H4 (cell line): ENCODE measurements at regions not wholly inside any gene's neighbourhood (a gene's known extent, or its start where the extent isn't known, plus 50 kb on each side); places are given as distances from the start of the nearest gene placed in this dataset.

Experiments
- DNase-seq: peaks from one replicate; pipeline ENCODE4 v3.0.0-alpha.2; 2015; ENCODE audit warnings: low spot score

DNA sequence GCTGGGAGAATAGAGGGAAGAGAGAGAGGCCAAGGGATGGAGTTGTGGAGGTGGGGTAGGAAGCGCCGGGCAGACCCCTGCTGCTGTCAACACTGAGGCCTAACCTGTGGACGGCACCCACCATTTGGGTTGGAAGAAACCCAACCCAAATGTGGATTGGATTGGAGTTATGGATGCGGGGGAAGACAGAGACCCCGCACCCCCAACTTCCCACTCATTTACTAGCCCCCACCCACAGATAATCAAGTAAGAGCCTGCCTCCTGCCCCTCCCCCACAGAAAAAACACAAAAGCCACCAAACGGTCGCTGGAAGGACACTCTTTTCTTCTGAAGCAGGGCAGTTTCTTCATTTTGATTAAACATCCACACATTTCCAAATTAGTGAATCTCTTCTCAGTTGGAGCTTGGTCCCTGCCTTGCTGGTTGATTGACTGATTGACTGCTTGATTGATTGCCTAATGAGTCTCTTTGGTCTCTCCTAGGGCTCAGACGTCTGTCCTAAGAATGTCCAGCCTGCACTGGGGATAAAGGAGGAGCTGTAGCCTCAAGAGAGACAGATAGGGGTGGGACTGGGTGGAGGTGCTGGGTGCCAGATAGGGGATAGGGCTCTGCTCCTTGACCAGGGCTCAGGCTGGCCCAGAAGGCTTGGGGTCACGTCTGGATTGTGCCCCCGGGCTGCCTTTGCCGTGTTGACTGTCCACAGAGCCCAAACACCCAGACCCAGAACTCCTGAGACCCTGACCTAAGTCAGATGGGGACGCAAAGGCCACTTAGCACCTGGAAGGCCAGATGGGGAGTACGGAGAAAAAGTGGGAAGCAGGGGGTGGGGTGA, 74.9 kb upstream of the FOXP4 start:
- DNase-seq: no peak

DNA sequence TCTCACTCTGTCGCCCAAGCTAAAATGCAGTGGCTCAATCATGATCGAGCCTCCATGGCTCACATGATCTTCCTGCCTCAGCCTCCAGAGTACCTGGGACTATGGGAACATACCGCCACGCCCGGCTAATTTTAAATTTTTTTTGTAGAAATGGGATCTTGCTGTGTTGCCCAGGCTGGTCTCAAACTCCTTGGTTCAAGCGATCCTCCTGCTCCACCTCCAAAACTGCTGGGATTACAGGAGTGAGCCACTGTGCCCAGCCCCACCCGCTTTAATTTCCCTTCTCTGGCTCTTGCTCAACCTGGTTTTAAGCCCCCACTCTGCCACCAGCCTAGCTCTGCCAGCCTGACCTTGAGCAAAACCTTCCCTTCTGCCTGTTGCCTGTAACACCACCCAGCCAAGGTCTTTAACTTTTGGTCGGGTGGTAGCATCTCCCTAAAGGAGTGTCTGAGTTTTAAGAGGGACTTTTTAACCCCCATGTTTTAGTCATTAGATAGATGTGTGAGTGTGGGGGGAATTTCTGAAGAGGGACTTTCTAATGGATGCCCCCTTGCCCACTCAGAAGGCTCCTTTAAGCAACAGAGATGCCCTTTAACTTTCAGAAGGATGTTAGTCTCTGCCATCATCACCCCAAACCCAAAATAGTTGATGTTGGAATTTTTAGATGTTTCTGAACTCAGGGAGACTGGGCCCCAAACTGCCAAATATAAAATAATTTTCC, 71.8 kb upstream of the FOXP4 start:
- DNase-seq: no peak

DNA sequence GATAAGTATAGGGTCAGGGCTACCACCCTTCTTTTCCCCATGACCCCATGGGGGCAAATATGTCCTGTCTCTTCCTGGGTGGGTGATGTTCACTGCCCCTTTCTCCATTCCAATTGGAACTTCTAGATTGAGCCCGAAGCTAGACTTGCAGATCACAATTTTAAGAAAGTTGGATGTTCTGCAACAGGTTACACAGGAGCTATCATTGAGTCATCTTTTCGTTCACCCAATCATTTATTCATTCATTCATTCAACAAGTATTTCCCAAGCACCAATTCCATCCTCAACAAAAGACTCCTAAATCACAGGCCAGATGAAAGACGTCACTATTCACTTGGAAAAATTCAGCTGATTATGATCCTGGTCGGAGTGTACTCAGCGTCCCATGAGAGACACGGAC, 71.0 kb upstream of the FOXP4 start:
- DNase-seq: no peak

DNA sequence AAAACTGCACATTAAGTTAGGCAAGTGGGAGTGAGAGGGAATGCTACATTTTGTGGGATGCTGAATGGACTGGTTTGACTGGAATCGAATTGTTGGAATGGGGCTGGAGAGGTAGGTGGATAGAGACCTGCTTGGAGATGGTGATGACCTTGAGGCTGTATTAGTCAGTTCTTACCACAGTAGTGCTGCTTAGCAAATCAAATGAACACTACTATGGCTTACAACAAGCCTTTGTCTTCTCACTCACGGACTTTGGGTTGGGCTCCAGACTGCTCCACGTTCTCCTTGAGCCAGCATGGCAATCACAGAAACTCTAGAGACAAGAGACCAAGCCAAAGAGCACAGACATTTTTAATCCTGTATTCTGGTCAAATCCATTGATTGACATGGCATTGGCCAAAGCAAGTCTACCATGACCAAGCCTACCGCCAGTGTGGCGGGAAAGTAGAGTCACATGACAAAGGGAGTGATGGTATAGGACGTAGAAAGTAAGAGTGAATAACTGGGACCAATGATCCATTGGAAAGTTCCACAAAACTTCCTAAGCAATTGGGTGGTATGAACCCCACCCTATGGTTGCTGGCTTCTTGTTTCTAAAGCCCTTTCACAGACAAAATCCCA, 70.3 kb upstream of the FOXP4 start:
- DNase-seq: no peak

DNA sequence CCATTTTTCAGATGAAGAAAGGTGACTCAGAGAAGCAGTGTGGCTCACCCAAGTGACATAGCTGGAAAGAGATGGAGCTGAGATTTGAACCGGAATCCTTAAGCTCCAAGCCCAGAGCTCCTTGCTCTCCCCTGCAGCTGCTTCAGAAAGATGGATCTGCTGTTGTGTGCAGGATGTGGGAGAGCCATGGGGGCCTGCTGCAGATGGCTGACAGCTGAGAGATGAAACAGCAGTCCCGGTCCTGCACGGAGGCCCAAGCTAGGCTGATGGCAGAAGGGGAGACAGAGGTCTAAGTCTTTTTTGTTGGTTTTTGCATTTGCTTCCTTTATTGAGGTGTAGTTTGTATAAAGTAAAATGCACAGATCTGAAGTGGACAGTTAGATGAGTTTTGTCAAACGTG, 69.8 kb upstream of the FOXP4 start:
- no peak for DNase-seq

DNA sequence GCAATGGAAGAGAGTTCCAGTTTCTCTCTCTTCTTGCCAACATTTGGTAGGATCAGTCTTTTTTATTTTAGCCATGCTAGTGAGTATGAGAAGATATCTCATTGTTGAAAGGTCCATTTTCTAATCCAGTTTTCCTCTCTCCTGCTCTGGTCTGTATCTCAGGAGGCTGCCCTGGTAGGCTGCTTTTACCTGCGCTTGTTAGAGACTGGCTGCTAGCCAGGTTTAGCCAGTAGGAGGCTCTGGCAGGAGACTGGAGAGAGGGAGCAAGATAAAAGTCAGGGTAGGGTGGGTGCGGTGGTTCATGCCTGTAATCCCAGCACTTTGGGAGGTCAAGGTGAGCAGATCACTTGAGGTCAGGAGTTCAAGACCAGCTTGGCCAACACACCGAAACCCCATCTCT, 68.6 kb upstream of the FOXP4 start:
- DNase-seq: no peak

DNA sequence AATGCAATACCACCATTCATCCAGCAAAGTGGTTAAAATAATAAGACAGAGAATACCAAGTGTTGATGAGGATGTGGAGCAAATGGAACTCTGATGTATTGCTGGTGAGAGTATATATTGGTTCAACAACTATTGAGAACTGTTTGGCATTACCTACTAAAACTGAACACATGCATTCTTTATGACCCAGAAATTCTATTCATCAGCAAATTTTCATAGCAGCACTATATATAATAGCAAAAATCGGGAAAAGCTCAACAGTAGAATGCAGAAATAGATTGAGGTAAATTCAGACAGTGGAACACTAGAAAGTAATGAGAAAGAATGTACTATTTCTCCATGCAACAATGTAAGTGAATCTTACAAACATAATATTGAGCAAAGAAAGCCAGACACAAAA, 62.2 kb upstream of the FOXP4 start:
- no peak for DNase-seq

DNA sequence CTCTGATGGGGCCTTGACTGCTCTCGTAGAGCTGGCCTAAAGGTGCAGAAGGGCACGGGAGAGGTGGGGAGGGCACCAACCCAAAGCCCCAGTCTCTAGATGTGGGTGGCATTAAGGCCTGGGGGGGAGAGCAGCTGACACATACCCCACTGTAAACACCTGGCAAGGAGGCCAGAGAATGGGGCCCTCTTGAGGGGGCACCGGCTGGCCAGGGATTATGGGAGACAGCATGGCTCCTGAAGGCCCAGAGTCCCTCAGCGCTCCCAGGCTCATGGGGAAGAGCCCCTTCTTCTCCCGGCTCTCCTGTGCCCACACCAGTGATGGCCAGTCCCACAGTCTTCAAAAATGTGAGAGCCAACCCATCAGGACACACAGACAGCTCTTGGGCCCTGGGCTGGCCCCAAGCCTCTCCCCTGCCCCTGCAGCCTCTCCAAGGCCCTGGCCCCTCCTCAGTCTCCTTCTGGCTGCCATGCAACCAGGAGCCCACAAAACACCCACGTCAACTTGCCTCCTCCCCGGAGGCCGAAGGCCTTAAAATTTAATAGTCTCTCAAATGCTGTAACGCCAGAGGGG, 58.2 kb upstream of the FOXP4 start:
- DNase-seq: no peak

DNA sequence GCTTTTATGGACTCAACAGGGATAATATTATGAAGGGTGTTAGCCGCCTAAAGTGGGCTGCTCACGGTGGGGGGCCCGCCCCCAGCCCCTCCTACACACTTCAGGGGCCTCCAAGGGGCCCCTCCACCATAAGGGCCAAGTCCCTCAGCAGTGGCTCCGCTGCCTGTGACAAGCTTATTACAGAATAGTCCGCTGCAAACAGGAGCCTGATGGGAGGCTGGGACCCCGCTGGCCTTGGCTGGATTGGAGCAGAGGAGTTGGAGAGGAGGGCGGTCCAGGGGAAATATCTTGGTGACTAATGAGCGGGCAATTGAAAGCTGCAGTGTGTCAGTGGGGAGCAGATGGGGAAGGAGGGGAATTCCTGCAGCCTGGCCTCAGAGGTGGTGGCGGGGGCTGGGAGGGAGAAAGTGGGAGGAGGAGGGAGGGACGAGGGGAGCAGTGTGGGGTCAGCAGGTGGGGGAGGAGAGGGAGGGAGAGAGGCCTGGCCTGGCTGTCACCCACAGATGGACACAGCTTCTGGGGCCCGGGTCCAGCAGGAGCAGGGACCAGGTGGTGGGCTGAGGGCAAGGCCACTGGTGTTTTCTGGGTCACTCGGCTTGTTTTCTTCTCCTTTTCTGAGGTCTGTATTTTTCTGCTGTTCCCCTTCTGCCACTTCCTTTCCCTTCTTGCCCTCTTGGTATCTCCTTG, 57.6 kb upstream of the FOXP4 start:
- DNase-seq: peak; percentile 82

DNA sequence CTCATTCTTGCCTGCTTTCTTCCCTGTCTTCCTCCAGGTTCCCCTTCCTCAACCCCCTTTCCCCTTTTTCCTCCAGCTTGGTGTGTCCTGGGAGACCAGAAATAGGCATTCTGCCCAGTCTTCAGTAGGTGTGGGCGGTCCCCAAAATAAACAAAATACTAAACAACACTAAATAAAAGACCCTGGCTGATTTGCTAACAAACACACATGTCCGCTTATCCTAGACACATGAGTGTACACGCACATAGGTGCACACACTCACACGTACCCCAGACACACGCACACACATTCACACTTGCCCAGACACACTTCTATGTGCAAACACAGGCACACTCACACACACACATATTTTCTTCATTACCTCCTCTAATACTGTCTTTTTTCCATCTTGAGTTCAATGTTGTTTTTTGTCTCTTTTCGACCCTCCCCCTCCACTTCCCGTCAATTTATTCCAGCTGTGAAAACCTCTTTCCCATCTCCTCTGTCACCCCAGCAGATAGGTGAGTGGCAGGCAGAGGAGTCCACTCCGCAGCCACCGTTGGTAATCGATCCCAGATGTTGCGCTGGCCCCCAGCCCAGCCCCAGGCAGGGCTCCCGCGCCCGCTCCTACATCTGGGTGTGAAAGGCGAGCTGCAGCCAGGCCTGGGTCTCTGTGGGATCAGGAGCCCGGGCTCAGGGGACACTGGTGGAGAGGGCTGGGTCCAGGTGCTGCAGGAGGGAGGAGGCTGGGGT, 56.9 kb upstream of the FOXP4 start:
- DNase-seq: peak; percentile 27

DNA sequence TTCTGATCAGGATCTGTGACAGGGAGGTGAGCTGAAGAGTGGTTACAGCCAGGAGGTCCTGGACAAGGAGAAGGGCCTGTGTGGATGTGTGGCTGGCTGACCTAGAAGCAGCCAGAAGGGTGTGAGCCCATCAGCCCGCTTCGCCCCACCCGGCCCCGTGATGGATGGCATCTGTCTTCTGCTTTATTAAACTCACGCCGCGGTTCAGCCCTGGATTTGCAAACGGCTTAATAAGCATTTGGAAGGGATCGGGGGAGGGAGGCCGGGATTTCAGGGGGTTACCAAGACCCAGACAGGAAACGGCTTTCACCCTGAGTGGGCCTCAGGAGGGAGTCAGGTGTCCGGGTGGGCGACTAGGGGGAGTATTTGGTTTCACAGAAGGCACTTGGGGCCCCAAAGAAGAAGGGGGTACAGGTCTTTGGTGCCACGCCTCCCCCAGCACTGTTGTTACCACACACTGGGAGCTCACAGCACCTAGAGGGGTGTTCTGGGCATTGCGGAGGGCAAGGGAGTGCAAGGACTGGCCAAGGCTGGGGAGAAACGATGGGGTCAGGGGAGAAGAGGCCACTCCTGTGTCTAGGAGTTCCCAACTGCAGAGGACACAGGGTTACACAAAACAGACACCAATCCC, 53.8 kb upstream of the FOXP4 start:
- DNase-seq: no peak

DNA sequence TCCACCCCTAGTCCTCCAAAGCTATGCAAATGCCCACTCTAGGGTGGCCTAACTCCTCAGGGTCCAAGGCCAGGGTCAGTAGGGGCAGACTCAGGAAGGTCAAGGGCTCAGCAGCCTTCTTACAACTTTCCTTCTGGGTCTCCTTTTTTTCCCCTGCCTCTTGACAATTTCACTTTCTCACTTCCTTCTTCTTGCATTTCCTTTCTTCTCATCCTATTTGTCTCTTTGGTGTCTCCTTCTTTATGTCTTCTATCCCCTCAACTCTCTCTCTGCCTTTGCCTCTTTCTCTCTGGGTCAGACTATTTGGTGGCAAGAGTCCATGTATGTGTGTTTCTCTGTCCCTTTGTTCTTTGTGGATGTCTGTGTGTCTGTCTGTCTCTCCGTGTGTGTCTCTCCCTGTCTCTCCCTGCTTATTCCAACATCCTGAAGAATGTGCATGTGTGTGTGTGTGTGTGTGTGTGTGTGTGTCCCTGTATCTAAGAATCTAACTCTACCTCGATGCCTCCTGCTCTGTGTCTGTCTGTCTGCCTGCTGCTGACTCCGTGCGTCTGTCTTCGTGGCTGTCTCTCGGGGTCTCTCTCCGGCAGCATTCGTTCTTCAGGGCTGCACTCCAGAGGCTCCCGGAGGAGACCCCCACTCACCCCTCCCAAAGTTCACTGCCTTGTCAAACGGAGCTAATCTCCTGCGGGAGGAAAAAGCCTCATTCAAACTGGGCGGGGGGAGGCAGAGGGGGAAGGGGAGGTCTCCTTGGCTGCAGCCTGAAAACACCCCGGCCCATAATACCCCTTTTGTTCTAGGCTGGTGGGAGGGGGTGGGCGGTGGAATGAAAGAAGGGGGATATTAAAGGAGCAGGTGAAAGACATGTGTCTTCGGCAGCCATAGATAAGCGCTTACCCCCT, 51.7 kb upstream of the FOXP4 start:
- DNase-seq: no peak
